OCI-LY3 (cell line): ENCODE measurements at regions not wholly inside any gene's neighbourhood (a gene's known extent, or its start where the extent isn't known, plus 50 kb on each side); places are given as distances from the start of the nearest gene placed in this dataset.

Experiments used
- EZH2phosphoT487 ChIP-seq: fragments of 200-600 bp; shearing (Covaris generic); IDR thresholded peaks from 2 replicates; pipeline ENCODE4 v1.6.1; 2018; ENCODE audit warnings: antibody characterized with exemption, mixed run types, low read depth
- TF ChIP-seq, protein P1 (sequence below): fragments of 200-600, 300-600 bp; sonication (generic); IDR thresholded peaks from 2 replicates; pipeline ENCODE4 v1.5.1; 2014; ENCODE audit warnings: antibody characterized with exemption, low read length, low read depth

DNA sequence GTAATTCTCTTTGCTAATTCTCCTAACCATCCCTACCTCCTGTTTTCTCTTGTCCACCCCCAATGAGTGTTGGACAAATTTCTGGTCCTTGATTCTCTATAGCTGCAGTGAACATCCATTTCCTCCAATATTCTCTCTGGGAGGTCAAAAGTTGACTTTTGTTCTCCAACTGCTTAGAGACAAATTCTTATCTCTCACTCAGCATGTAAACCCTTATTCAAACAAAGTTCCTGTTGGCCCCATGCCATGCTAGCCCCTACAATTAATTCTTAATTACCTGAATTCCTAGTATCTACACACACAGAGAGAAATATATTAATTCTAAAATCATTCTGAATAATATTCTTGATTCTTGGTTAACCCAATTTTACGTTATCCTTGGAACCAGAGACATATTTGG lies 472.9 kb upstream of the ACTBL2 start:
- TF ChIP-seq, protein P1, sequence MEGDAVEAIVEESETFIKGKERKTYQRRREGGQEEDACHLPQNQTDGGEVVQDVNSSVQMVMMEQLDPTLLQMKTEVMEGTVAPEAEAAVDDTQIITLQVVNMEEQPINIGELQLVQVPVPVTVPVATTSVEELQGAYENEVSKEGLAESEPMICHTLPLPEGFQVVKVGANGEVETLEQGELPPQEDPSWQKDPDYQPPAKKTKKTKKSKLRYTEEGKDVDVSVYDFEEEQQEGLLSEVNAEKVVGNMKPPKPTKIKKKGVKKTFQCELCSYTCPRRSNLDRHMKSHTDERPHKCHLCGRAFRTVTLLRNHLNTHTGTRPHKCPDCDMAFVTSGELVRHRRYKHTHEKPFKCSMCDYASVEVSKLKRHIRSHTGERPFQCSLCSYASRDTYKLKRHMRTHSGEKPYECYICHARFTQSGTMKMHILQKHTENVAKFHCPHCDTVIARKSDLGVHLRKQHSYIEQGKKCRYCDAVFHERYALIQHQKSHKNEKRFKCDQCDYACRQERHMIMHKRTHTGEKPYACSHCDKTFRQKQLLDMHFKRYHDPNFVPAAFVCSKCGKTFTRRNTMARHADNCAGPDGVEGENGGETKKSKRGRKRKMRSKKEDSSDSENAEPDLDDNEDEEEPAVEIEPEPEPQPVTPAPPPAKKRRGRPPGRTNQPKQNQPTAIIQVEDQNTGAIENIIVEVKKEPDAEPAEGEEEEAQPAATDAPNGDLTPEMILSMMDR = no peak
- no peak for TF ChIP-seq EZH2phosphoT487
